Hepatocyte (in vitro differentiated cells): ENCODE measurements at regions not wholly inside any gene's neighbourhood (a gene's known extent, or its start where the extent isn't known, plus 50 kb on each side); places are given as distances from the start of the nearest gene placed in this dataset.

Experiments
- DNase-seq: peaks from one replicate; pipeline ENCODE4 v3.0.0-alpha.2; 2016; ENCODE audit warnings: low spot score
- H2AFZ ChIP-seq: fragments of 200-600 bp; sonication (generic); 2 replicates; pipeline ENCODE4 v1.6.0; 2016; ENCODE audit warnings: antibody characterized with exemption, mild to moderate bottlenecking
- H3K27ac ChIP-seq: fragments of 200-600 bp; sonication (generic); 2 replicates; pipeline ENCODE4 v1.5.1; 2016; ENCODE audit warnings: mild to moderate bottlenecking
- H3K27me3 ChIP-seq: fragments of 200-600 bp; sonication (generic); 2 replicates; pipeline ENCODE4 v1.6.1; 2016
- H3K36me3 ChIP-seq: fragments of 200-600 bp; sonication (generic); replicated peaks from 2 replicates; pipeline ENCODE4 v1.5.1; 2016; ENCODE audit warnings: low read depth; ENCODE audit not compliant: insufficient read depth
- H3K4me1 ChIP-seq: fragments of 200-600 bp; sonication (generic); 2 replicates; pipeline ENCODE4 v1.5.1; 2016; ENCODE audit warnings: mild to moderate bottlenecking, moderate library complexity; ENCODE audit not compliant: insufficient read depth
- H3K4me2 ChIP-seq: fragments of 200-600 bp; sonication (generic); 2 replicates; pipeline ENCODE4 v1.6.0; 2016
- H3K4me3 ChIP-seq: fragments of 200-600 bp; sonication (generic); 2 replicates; pipeline ENCODE4 v1.5.1; 2016; ENCODE audit warnings: mild to moderate bottlenecking
- H3K79me2 ChIP-seq: fragments of 200-600 bp; sonication (generic); 2 replicates; pipeline ENCODE4 v1.6.0; 2017; ENCODE audit warnings: mild to moderate bottlenecking
- H3K9me2 ChIP-seq: fragments of 200-600 bp; sonication (generic); replicated peaks from 2 replicates; pipeline ENCODE4 v1.6.0; 2017; ENCODE audit warnings: mild to moderate bottlenecking; ENCODE audit not compliant: insufficient read depth
- H3K9me3 ChIP-seq: fragments of 200-600 bp; sonication (generic); 2 replicates; pipeline ENCODE4 v1.5.1; 2016; ENCODE audit warnings: low read depth, mild to moderate bottlenecking
- H4K20me1 ChIP-seq: fragments of 200-600 bp; sonication (generic); 2 replicates; pipeline ENCODE4 v1.6.0; 2016; ENCODE audit warnings: mild to moderate bottlenecking; ENCODE audit not compliant: insufficient read depth, poor library complexity, severe bottlenecking
- CTCF ChIP-seq: fragments of 200-600 bp; sonication (generic); IDR thresholded peaks from 2 replicates; pipeline ENCODE4 v1.5.1; 2016; ENCODE audit warnings: antibody characterized with exemption, mild to moderate bottlenecking; ENCODE audit not compliant: poor library complexity
- EZH2 ChIP-seq: fragments of 200-600 bp; sonication (generic); IDR thresholded peaks from 2 replicates; pipeline ENCODE4 v1.6.1; 2016; ENCODE audit warnings: antibody characterized with exemption, mild to moderate bottlenecking, borderline replicate concordance
- EZH2phosphoT487 ChIP-seq: fragments of 200-600 bp; sonication (generic); IDR thresholded peaks from one replicate; pipeline ENCODE4 v1.6.1; 2018; ENCODE audit warnings: antibody characterized with exemption, mild to moderate bottlenecking, low read depth, moderate library complexity; ENCODE audit not compliant: unreplicated experiment, severe bottlenecking
- WGBS: methylation state at CpG from one replicate; pipeline ENCODE4 v1.1.6; 2016; ENCODE audit warnings: low lambda C conversion rate; ENCODE audit errors: missing lambda C conversion rate; 5-methylcytosine and 5-hydroxymethylcytosine counted together

GRCh38 chr12:92543359-92543758 lies 159.4 kb upstream of the PLEKHG7 start:
- no peaks in the 10 kb centered on the region for H4K20me1 ChIP-seq
- H2AFZ ChIP-seq, result no peak overlapping the region
- peak; percentile 74 for DNase-seq
- no peaks in the 10 kb centered on the region for H3K36me3 ChIP-seq
- H3K79me2 ChIP-seq, result no peaks in the 10 kb centered on the region
- H3K9me3 ChIP-seq, result no peaks in the 10 kb centered on the region
- no peaks in the 10 kb centered on the region for H3K27me3 ChIP-seq
- H3K4me1 ChIP-seq, result peaks cover 45% of the 10 kb centered on the region
- no peak overlapping the region for H3K4me3 ChIP-seq
- TF ChIP-seq EZH2phosphoT487 (no peak), CTCF (no peak), EZH2 (no peak)
- H3K9me2 ChIP-seq, result no peaks in the 10 kb centered on the region
- H3K4me2 ChIP-seq, result peak overlapping the region; percentile 35
- peak overlapping the region; percentile 87 for H3K27ac ChIP-seq
- WGBS, result 11% methylated on average over 1 of the region's 1 CpG

GRCh38 chr12:92541731-92542130 lies 161.1 kb upstream of the PLEKHG7 start:
- no peak overlapping the region for H2AFZ ChIP-seq
- 76% methylated on average over 2 of the region's 2 CpGs for WGBS

GRCh38 chr12:92540782-92541423 lies 161.9 kb upstream of the PLEKHG7 start:
- Histone ChIP-seq H3K36me3 (no peaks in the 10 kb centered on the region), H3K27me3 (no peaks in the 10 kb centered on the region), H3K9me2 (no peaks in the 10 kb centered on the region), H3K4me3 (no peak overlapping the region), H2AFZ (no peak overlapping the region), H3K27ac (peak overlapping the region; percentile 72), H3K4me2 (no peak overlapping the region), H3K4me1 (peaks cover 31% of the 10 kb centered on the region), H3K9me3 (no peaks in the 10 kb centered on the region), H4K20me1 (no peaks in the 10 kb centered on the region), H3K79me2 (no peaks in the 10 kb centered on the region)
- TF ChIP-seq EZH2phosphoT487 (no peak), CTCF (no peak)
- DNase-seq, result no peak
- 93% methylated on average over 3 of the region's 3 CpGs for WGBS

More at GRCh38 chr12:92541731-92542130, 161.1 kb upstream of the PLEKHG7 start:
- TF ChIP-seq CTCF (no peak), EZH2phosphoT487 (no peak), EZH2 (no peak)
- no peak overlapping the region for H3K27ac ChIP-seq
- peaks cover 31% of the 10 kb centered on the region for H3K4me1 ChIP-seq
- no peak overlapping the region for H3K4me3 ChIP-seq
- no peak overlapping the region for H3K4me2 ChIP-seq
- no peaks in the 10 kb centered on the region for H3K27me3 ChIP-seq
- no peaks in the 10 kb centered on the region for H3K36me3 ChIP-seq
- H3K79me2 ChIP-seq, result no peaks in the 10 kb centered on the region
- no peak for DNase-seq
- no peaks in the 10 kb centered on the region for H4K20me1 ChIP-seq
- H3K9me2 ChIP-seq, result no peaks in the 10 kb centered on the region
- H3K9me3 ChIP-seq, result no peaks in the 10 kb centered on the region
